NCI-H82 (cell line): ENCODE measurements at regions not wholly inside any gene's neighbourhood (a gene's known extent, or its start where the extent isn't known, plus 50 kb on each side); places are given as distances from the start of the nearest gene placed in this dataset.

Experiments used
- DNase-seq: peaks from one replicate; lab custom pipeline; 2025; lab: John Stamatoyannopoulos, UW

DNA sequence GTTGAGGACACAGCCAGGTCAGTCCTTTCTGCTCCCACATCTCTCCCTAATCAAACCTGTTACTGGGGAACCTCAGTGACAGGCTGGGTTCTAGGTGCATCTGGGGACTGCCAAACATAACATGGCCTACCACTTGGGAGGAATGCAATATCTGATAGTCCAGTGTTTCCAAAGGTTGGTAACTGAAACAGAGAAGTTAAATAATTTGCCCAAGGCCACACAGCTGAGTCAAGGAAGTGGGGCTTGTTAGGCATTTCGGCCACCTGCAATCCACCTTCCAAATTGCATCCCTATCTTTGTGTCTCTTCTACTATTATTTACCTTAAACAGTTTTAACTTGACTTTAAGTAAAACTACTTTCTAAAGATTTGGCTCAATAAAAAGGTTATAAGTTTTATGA, 731.3 kb downstream of the UQCRFS1 start:
- DNase-seq = no peak

GRCh38 chr19:28475525-28475924, 737.4 kb downstream of the UQCRFS1 start:
- no peak for DNase-seq

DNA sequence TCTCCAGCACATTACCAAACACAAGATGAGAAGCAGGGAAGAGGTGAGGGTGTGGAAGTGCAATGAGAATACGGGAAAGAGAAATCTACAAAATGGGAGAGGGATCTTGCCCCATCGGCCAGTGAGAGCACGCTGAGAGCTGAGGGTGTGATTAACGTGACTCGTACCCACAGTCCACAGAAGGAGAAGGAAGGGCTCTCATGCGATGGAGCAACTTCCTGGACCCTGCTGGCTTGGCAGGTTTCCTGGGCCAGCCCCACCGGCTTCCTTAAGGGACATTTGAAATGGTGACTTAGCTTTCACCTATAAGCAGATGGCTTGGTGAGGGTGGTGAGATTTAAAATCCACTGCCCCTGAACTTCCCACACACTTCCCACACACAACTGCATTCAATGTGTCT, 740.1 kb downstream of the UQCRFS1 start:
- DNase-seq = no peak

GRCh38 chr19:28471731-28472510, 741.0 kb downstream of the UQCRFS1 start:
- DNase-seq = no peak

DNA sequence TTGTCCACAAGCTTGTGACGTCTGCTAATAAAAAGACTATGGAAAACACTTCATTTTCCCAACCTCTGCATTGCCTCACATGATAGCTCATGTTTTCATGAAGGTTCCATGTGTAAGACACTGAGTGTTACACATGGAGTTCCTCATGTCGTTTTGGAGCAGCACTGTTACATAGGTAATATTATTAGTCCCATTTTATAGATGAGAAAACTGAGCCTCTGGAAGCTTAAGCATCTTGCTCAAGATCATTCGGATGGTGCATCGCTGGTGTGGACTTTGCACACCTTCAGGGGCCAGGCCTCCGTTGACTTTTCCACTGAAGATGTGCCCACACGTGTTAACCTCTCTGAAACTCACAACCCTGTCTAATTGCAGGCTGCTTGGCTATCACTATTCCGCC, 743.4 kb downstream of the UQCRFS1 start:
- DNase-seq = no peak

DNA sequence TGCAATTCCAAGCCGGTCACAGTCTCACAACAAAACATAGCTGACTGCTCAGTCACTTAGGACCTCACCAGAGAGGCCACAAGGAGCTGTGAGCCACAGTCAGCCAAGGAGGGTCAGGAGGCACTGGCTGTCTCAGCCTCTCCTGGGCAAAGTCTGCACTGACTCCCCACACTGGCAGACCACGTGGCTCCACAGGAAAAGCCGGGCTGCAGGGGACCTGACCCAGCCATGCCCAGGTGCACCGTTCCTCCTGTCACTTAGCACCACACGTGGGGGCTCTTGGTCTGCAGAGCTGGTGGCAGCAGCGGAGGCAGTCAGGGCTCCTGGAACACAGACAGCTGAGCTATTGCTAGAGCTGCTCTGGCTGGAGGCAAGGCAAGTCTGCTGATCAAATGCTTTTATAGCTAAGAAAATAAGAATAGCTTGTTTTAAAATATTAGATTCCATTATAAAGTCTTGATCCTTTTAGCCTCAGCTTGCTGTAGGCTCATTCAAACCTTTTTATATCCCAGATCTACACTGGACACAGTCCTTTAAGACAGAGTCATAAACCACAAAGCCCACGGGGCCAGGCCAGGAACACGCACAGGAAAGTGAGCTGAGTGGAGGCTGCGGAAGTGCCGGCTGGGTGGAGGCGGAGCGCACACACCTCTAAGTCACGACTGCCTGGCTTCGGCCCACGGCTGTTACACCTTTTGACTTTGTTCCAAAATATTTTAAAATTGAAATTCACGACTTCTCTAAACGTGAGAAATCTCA, 744.1 kb downstream of the UQCRFS1 start:
- no peak for DNase-seq

DNA sequence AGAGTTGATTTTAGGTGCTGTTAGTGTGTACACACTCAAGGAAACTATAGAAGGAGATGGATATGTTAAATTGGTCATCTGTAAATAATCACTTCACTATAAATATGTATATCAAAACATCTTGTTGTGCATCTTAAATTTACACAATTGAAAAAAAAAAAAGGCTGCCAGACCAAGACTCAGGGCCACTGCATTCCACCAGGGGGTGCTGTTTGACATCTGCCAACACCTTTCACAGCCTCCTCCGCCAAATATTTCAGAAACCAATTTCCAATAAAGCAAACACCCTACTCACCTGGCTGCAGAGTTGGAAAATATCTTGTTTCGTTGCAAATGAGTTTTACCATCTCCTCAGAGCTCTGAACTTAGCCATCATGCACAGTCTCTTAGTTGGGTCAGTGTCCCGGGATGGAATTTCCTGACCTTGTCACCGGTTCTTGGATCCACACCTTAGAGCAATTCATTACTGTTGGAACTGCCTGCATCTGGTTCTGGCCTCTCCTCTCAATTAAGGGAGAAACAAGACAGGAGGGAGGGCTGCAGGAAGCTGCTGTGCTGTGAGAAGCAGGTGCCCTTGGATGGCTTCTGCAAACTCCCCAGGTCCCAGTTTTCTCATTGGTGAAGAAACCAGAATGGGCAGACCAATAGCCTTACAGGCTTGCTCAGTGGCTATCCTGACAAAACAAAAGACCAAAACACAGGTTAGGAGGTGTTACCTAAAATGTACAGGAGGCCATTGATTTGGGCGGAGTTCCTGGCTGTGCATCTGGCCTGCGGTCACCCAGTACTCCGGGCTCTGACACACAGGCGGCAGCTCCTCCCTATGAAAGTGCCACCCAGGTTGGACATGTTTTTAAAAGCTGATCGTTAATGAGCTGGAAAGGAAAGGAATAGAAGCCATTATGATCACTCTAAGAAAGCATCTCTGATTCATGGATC, 746.6 kb downstream of the UQCRFS1 start:
- peak; percentile 71 for DNase-seq

DNA sequence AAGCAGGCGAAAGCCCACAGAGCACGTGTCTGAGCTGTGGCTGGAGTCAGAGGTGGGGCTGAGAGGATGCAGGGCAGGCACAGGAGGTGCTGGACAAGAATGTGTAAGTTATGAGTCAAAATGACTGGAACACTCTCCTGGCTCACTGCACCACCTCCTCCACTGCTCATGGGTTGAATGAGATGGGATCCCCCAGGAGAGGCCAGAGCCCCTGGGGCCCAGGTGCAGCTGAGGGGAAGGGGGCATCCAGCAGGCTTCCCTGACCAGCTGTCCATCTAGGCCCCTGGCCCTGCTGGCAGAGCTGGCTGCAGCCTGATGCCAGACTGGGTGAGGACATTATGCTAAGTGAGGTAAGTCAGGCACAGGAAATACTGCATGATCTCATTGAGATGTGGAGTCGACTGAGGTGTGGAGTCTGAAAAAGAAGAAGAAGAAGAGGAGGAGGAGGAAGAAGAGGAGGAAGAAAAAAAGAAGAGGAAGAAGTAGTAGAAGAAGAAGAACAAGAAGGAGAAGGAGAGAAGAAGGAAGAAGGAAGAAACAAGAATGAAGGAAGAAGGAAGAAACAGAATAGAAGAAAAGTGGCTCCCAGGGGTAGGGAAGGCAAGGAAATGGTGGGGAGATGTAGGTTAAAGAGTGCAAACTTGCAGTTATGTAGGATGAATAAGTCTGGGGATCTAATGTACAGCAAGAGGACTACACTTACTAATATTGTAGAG, 747.4 kb downstream of the UQCRFS1 start:
- no peak for DNase-seq

- DNase-seq = no peak
These were observed 749.4 kb downstream of the UQCRFS1 start for GRCh38 chr19:28463493-28464053.

- no peak for DNase-seq
These were observed 755.3 kb downstream of the UQCRFS1 start for GRCh38 chr19:28457620-28458019.

- DNase-seq = no peak
These were observed 756.1 kb downstream of the UQCRFS1 start for GRCh38 chr19:28456708-28457320.

DNA sequence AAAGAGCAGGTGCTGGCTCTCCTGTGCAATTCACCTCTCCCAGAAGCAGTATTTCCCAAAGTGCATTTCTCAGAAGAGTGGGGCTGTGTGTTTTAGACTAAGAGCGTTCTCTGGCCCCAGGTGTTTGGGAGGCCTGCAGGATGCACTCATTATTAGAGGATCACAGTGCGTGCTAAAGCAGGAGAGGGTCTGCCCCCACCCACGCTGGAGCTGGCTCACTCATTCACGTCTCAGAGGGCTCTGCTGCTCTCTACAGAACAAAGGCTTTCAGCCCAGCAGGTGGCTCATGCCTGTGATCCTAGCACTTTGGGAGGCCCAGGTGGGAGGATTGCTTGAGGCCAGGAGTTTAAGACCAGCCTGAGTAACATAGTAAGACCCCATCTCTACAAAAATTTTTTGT, 756.7 kb downstream of the UQCRFS1 start:
- no peak for DNase-seq

DNA sequence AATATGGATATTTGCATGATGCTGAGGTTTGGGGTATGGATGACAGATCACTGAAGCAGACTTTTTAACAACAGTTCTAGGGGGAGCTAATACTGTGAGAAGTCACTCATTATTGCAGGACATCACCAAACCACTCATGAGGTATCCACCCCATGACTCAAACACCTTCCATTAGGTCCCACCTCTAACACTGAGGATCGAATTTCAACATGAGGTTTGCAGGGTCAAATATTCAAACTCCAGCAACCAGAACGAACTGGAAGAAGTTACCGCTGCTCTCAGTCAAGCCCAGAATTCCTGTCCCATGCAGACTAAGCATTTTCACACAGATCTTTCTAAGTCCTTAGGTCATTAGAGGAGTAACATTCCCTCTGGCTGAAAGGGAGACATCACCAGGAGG, 758.9 kb downstream of the UQCRFS1 start:
- no peak for DNase-seq

DNA sequence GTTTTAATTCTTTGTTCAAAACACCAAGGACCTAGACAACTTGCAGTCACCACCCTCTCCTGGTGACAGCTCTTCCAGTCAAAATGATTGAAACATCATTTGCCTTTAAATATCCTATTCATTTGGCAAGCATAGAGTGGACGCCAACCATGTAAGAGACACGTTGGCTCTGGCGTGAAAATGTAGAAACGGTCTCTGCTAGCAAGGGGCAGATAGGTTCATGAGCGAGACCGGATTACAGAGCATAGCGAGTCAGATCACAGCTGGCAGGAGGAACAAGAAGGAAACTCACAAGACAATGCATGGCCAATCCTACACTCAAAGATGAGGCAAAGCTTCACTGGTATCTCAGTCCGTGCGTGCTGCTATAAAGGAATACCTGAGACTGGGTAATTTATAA, 759.5 kb downstream of the UQCRFS1 start:
- DNase-seq = no peak

- DNase-seq = no peak
These were observed 763.1 kb downstream of the UQCRFS1 start for GRCh38 chr19:28449803-28450202.

DNA sequence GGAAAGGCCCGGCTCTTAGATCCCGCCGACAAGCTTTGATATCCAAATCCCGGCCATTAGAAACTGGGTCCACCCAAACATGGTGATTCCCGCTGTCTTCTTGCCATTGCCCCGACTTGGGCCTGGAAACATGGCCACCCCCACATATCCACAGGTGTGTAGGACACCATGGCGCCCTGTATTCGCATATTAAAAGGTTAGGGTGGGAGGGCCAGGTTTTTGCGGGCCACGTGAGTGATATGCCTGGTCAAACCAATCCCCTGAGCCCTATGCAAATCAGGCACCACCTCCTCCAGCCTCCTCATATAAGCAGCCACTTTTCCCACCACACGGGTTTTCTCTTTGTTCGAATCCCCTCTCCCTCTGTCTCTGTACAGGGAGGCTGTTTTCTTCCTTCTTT, 766.4 kb downstream of the UQCRFS1 start:
- no peak for DNase-seq

GRCh38 chr19:28445826-28446225, 767.1 kb downstream of the UQCRFS1 start:
- no peak for DNase-seq

DNA sequence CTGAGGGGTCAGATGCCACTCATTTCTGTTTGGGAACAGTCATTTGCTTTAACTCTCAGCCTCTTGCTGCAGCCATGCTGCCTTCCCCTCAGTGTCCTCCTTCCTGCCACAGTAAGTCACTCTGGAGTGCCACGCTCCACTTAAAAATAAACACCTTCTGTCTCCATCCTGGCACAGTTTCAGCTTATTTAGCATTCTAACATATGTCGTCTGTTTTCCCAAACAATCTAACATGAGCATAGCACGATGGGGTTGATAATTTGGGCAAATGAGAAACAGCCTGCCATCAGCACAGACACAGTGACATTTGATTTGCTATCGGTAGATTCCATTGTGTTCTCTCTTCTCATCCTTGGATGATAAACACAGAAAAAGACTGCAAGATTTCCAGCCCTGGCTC, 768.6 kb downstream of the UQCRFS1 start:
- DNase-seq = no peak

GRCh38 chr19:28443361-28443760, 769.6 kb downstream of the UQCRFS1 start:
- no peak for DNase-seq

GRCh38 chr19:28437390-28438346, 775.3 kb downstream of the UQCRFS1 start:
- DNase-seq = no peak
